K562 (cell line): ENCODE measurements at regions not wholly inside any gene's neighbourhood (a gene's known extent, or its start where the extent isn't known, plus 50 kb on each side); places are given as distances from the start of the nearest gene placed in this dataset.

Experiments
- ATAC-seq: fragments of 200-7000 bp; cut with Tn5 transposase; 3 replicates; pipeline ENCODE4 v1.9.1; 2020; ENCODE audit warnings: moderate library complexity
- BruUV-seq: library from RNA; stranded (reverse); fragments of 400-500 nt; replicated peaks from 2 replicates; lab custom pipeline; 2021; lab: Mats Ljungman, UMichigan
- CTCF ChIA-PET: fragments of 300-600 bp; formaldehyde crosslinking; extraction: SDS; loops from one replicate; lab custom pipeline; 2021; ENCODE audit warnings: low intra/inter-chr PET ratio; lab: Yijun Ruan, JAX
- POLR2A ChIA-PET: fragments of 300-600, 350-650 bp; sonication (Branson Sonifier 250); formaldehyde crosslinking; extraction: SDS; loops from one replicate; lab custom pipeline; 2021; ENCODE audit warnings: antibody characterized with exemption, inconsistent platforms; lab: Yijun Ruan, JAX
- DNase-seq, 4 experiments: peaks; one replicate each; pipeline versions ENCODE4 v3.0.0 to v3.0.0-alpha.2; 2011 to 2018; ENCODE audit warnings: low spot score in 3 of 4, mixed read lengths in 3 of 4; ENCODE audit errors: extremely low read depth in 1 of 4
- FAIRE-seq: peaks from 2 replicates; lab custom pipeline; 2011; peaks lifted over from hg19 to GRCh38; lab: Jason Lieb, UNC
- H2AFZ ChIP-seq: 2 replicates; pipeline ENCODE4 v1.6.0; 2011; ENCODE audit warnings: low read depth, low read length, control low read depth, inconsistent platforms
- H3K27ac ChIP-seq: fragments of 200-600 bp; 3 replicates; pipeline ENCODE4 v1.8.0; 2011; ENCODE audit warnings: low read depth, mild to moderate bottlenecking, control low read depth, inconsistent platforms, low read length, moderate library complexity, mixed read lengths; ENCODE audit errors: extremely low read depth
- H3K27me3 ChIP-seq, 2 experiments: fragments of 300-600 bp in 1 of 2; 2 replicates in 1 of 2; 3 replicates in 1 of 2; pipeline versions ENCODE4 v1.6.0 to v1.8.0; 2011; ENCODE audit warnings: inconsistent platforms in 2 of 2, low read length in 2 of 2, mild to moderate bottlenecking in 1 of 2, mixed read lengths in 1 of 2, moderate library complexity in 1 of 2; ENCODE audit not compliant: control insufficient read depth in 2 of 2, insufficient read depth in 2 of 2
- H3K36me3 ChIP-seq: fragments of 300-600 bp; 3 replicates; pipeline ENCODE4 v1.8.0; 2011; ENCODE audit warnings: mild to moderate bottlenecking, low read length, inconsistent platforms; ENCODE audit not compliant: control insufficient read depth, insufficient read depth
- H3K4me1 ChIP-seq, 2 experiments: fragments of 200-600 bp in 1 of 2; replicated peaks in 1 of 2; 2 replicates in 1 of 2; 3 replicates in 1 of 2; pipeline versions ENCODE4 v1.5.1 to v1.8.0; 2011; ENCODE audit warnings: inconsistent platforms in 2 of 2, low read length in 2 of 2, mild to moderate bottlenecking in 1 of 2, mixed read lengths in 1 of 2, moderate library complexity in 1 of 2; ENCODE audit not compliant: control insufficient read depth in 2 of 2, insufficient read depth in 2 of 2
- H3K4me2 ChIP-seq: 2 replicates; pipeline ENCODE4 v1.6.1; 2011; ENCODE audit warnings: low read length, control low read depth, inconsistent platforms, mixed read lengths; ENCODE audit not compliant: insufficient read depth
- H3K4me3 ChIP-seq: fragments of 200-600 bp; sonication (generic), shearing (Covaris generic); 2 replicates; pipeline ENCODE4 v1.5.1; 2016; ENCODE audit warnings: control low read depth, inconsistent platforms
- H3K79me2 ChIP-seq: fragments of 200-600 bp; 3 replicates; pipeline ENCODE4 v1.8.0; 2011; ENCODE audit warnings: low read length, inconsistent platforms; ENCODE audit not compliant: control insufficient read depth, insufficient read depth
- H3K9ac ChIP-seq, 2 experiments: 2 replicates each; pipeline versions ENCODE4 v1.6.0 to v1.6.1; 2011; ENCODE audit warnings: low read depth in 2 of 2, low read length in 2 of 2, control low read depth in 1 of 2, inconsistent platforms in 1 of 2, mild to moderate bottlenecking in 1 of 2, mixed read lengths in 1 of 2; ENCODE audit not compliant: insufficient read depth in 1 of 2
- H3K9me1 ChIP-seq: one replicate; pipeline ENCODE4 v1.6.0; 2011; ENCODE audit warnings: inconsistent platforms, mild to moderate bottlenecking, low read length, moderate library complexity; ENCODE audit not compliant: control insufficient read depth, insufficient read depth
- H3K9me3 ChIP-seq: replicated peaks from 2 replicates; pipeline ENCODE4 v1.5.1; 2011; ENCODE audit warnings: low read depth, low read length, inconsistent platforms; ENCODE audit not compliant: control insufficient read depth, insufficient read depth
- H4K20me1 ChIP-seq: replicated peaks from 2 replicates; pipeline ENCODE4 v1.6.1; 2011; ENCODE audit warnings: low read length, inconsistent platforms, mixed read lengths; ENCODE audit not compliant: control insufficient read depth, insufficient read depth
- NR2F6 ChIP-seq: fragments of 450-650 bp; formaldehyde crosslinking; IDR thresholded peaks from 2 replicates; pipeline ENCODE4 v1.4.0; 2020; ENCODE audit warnings: mild to moderate bottlenecking
- RUNX1 ChIP-seq: sonication (generic); IDR thresholded peaks from 2 replicates; pipeline ENCODE4 v1.6.1; 2016; ENCODE audit warnings: antibody characterized with exemption, low read depth
- SMARCB1 ChIP-seq: IDR thresholded peaks from 2 replicates; pipeline ENCODE4 v1.6.1; 2011; ENCODE audit warnings: improper control_type of control experiment, low read depth; ENCODE audit not compliant: insufficient read length
- ZBED1 ChIP-seq: IDR thresholded peaks from 2 replicates; pipeline ENCODE4 v1.6.1; 2014
- WGBS: fragments of 100-300 bp; shearing (Covaris generic); methylation state at CpG from one replicate; pipeline ENCODE4 v1.1.6; 2016; ENCODE audit warnings: low coverage, mixed read lengths; ENCODE audit not compliant: insufficient coverage; ENCODE audit errors: missing lambda C conversion rate; 5-methylcytosine and 5-hydroxymethylcytosine counted together
- in situ Hi-C: fragments of 300-500 bp; cut with MboI; formaldehyde crosslinking; loops from 4 replicates; pipeline ENCODE4 v1.15.0; 2018; ENCODE audit warnings: inconsistent platforms, mixed read lengths
- intact Hi-C: fragments of 100-400 bp; cut with micrococcal nuclease; formaldehyde crosslinking; loops from 2 replicates; pipeline ENCODE4 v1.14.2; 2022
- TF ChIP-seq, protein P1 (sequence below): sonication (generic); formaldehyde crosslinking; IDR thresholded peaks from 2 replicates; pipeline ENCODE4 v1.8.1; 2023; ENCODE audit warnings: missing genetic modification reagents, mild to moderate bottlenecking, borderline replicate concordance
- TF ChIP-seq, protein P2 (sequence below): fragments of 450-650 bp; formaldehyde crosslinking; IDR thresholded peaks from 2 replicates; pipeline ENCODE4 v1.4.0; 2022; ENCODE audit warnings: missing genetic modification characterization
- TF ChIP-seq, protein P3 (sequence below): fragments of 250-450 bp; sonication (Bioruptor Pico); IDR thresholded peaks from 2 replicates; pipeline ENCODE4 v1.4.0; 2020; ENCODE audit warnings: mild to moderate bottlenecking, moderate library complexity, borderline replicate concordance
- TF ChIP-seq, protein P4 (sequence below), 3 experiments: fragments of 200-800 bp in 1 of 3; sonication (Bioruptor generic) in 1 of 3; sonication (generic) in 1 of 3; formaldehyde crosslinking in 1 of 3; IDR thresholded peaks; 2 replicates each; pipeline versions ENCODE4 v1.6.1 to v1.8.0; 2016 to 2022; ENCODE audit warnings: mild to moderate bottlenecking in 2 of 3, missing compliant biosample characterization in 2 of 3, missing genetic modification characterization in 2 of 3, missing genetic modification reagents in 1 of 3
- TF ChIP-seq, protein P5 (sequence below): fragments of 250-450 bp; sonication (Bioruptor Pico); IDR thresholded peaks from 2 replicates; pipeline ENCODE4 v1.8.0; 2021; ENCODE audit warnings: mild to moderate bottlenecking, moderate library complexity

DNA sequence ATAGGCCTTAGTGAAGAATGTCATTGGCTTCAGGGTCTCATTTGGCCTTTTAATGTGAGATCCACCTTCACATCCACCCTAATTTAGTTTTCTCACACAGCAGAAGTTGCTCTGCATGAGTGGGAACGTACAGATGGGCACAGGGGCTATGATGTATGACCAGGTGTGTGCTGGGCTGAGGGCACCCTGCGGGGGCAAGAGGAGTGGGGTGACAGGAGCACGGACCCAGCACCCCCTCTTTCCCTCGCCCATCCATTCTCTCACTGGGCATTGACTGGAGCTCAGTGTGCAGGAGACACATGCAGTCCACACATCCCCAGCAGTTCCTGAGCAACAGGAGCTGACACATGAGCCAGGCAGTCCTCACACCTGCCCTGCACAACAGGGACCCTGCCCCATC is 95.1 kb upstream of the PPP2R2D start:
- ATAC-seq (no peak), DNase-seq (no peak), FAIRE-seq (no peak)
- no peak overlapping the region for H3K4me3 ChIP-seq
- ChIA-PET CTCF (no interaction called here), POLR2A (no interaction called here)
- no peaks in the 10 kb centered on the region for H3K9me1 ChIP-seq
- H3K9me3 ChIP-seq, result no peaks in the 10 kb centered on the region
- no peak overlapping the region for H3K4me2 ChIP-seq
- in situ Hi-C loops (no loop called here), intact Hi-C loops (no loop called here)
- H3K9ac ChIP-seq, result no peak overlapping the region
- no peaks in the 10 kb centered on the region for H3K79me2 ChIP-seq
- no peaks in the 10 kb centered on the region; the same call in 1 of the 2 replicates for H4K20me1 ChIP-seq
- no peaks in the 10 kb centered on the region for H3K36me3 ChIP-seq
- H3K27me3 ChIP-seq, result peaks cover 0 to 39% of the 10 kb centered on the region in 2 experiments; a peak in 2 of 5 replicates
- BruUV-seq, result no TSS peak
- H3K27ac ChIP-seq, result no peak overlapping the region
- no peaks in the 10 kb centered on the region for H3K4me1 ChIP-seq
- no peak overlapping the region for H2AFZ ChIP-seq
- 0% methylated on average over 3 of the region's 4 CpGs for WGBS
- TF ChIP-seq NR2F6 (CRISPR knock-in tag) (no peak), RUNX1 (no peak), ZBED1 (no peak), SMARCB1 (no peak)
- TF ChIP-seq, protein P1, sequence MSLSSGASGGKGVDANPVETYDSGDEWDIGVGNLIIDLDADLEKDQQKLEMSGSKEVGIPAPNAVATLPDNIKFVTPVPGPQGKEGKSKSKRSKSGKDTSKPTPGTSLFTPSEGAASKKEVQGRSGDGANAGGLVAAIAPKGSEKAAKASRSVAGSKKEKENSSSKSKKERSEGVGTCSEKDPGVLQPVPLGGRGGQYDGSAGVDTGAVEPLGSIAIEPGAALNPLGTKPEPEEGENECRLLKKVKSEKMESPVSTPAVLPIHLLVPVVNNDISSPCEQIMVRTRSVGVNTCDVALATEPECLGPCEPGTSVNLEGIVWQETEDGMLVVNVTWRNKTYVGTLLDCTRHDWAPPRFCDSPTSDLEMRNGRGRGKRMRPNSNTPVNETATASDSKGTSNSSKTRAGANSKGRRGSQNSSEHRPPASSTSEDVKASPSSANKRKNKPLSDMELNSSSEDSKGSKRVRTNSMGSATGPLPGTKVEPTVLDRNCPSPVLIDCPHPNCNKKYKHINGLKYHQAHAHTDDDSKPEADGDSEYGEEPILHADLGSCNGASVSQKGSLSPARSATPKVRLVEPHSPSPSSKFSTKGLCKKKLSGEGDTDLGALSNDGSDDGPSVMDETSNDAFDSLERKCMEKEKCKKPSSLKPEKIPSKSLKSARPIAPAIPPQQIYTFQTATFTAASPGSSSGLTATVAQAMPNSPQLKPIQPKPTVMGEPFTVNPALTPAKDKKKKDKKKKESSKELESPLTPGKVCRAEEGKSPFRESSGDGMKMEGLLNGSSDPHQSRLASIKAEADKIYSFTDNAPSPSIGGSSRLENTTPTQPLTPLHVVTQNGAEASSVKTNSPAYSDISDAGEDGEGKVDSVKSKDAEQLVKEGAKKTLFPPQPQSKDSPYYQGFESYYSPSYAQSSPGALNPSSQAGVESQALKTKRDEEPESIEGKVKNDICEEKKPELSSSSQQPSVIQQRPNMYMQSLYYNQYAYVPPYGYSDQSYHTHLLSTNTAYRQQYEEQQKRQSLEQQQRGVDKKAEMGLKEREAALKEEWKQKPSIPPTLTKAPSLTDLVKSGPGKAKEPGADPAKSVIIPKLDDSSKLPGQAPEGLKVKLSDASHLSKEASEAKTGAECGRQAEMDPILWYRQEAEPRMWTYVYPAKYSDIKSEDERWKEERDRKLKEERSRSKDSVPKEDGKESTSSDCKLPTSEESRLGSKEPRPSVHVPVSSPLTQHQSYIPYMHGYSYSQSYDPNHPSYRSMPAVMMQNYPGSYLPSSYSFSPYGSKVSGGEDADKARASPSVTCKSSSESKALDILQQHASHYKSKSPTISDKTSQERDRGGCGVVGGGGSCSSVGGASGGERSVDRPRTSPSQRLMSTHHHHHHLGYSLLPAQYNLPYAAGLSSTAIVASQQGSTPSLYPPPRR (CRISPR knock-in tag), result no peak
- TF ChIP-seq, protein P2, sequence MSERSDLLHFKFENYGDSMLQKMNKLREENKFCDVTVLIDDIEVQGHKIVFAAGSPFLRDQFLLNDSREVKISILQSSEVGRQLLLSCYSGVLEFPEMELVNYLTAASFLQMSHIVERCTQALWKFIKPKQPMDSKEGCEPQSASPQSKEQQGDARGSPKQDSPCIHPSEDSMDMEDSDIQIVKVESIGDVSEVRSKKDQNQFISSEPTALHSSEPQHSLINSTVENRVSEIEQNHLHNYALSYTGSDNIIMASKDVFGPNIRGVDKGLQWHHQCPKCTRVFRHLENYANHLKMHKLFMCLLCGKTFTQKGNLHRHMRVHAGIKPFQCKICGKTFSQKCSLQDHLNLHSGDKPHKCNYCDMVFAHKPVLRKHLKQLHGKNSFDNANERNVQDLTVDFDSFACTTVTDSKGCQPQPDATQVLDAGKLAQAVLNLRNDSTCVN, result no peak
- TF ChIP-seq, protein P3, sequence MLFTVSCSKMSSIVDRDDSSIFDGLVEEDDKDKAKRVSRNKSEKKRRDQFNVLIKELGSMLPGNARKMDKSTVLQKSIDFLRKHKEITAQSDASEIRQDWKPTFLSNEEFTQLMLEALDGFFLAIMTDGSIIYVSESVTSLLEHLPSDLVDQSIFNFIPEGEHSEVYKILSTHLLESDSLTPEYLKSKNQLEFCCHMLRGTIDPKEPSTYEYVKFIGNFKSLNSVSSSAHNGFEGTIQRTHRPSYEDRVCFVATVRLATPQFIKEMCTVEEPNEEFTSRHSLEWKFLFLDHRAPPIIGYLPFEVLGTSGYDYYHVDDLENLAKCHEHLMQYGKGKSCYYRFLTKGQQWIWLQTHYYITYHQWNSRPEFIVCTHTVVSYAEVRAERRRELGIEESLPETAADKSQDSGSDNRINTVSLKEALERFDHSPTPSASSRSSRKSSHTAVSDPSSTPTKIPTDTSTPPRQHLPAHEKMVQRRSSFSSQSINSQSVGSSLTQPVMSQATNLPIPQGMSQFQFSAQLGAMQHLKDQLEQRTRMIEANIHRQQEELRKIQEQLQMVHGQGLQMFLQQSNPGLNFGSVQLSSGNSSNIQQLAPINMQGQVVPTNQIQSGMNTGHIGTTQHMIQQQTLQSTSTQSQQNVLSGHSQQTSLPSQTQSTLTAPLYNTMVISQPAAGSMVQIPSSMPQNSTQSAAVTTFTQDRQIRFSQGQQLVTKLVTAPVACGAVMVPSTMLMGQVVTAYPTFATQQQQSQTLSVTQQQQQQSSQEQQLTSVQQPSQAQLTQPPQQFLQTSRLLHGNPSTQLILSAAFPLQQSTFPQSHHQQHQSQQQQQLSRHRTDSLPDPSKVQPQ (CRISPR knock-in tag), result no peak
- TF ChIP-seq, protein P4, sequence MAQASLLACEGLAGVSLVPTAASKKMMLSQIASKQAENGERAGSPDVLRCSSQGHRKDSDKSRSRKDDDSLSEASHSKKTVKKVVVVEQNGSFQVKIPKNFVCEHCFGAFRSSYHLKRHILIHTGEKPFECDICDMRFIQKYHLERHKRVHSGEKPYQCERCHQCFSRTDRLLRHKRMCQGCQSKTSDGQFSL (CRISPR knock-in tag; IDR thresholded peaks at IDR 0.05), result no peak
- TF ChIP-seq, protein P4 (tag; IDR thresholded peaks at IDR 0.05), result no peak
- TF ChIP-seq, protein P5, sequence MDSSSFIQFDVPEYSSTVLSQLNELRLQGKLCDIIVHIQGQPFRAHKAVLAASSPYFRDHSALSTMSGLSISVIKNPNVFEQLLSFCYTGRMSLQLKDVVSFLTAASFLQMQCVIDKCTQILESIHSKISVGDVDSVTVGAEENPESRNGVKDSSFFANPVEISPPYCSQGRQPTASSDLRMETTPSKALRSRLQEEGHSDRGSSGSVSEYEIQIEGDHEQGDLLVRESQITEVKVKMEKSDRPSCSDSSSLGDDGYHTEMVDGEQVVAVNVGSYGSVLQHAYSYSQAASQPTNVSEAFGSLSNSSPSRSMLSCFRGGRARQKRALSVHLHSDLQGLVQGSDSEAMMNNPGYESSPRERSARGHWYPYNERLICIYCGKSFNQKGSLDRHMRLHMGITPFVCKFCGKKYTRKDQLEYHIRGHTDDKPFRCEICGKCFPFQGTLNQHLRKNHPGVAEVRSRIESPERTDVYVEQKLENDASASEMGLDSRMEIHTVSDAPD (CRISPR knock-in tag), result no peak
